HepG2 (cell line): ENCODE measurements at regions not wholly inside any gene's neighbourhood (a gene's known extent, or its start where the extent isn't known, plus 50 kb on each side); places are given as distances from the start of the nearest gene placed in this dataset.

ENCODE experiments used
- ADNP ChIP-seq: sonication (generic); formaldehyde crosslinking; IDR thresholded peaks from 2 replicates; pipeline ENCODE4 v1.4.0; 2020; ENCODE audit warnings: missing genetic modification reagents
- CTCF ChIP-seq: sonication (generic); formaldehyde crosslinking; IDR thresholded peaks from 2 replicates; pipeline ENCODE4 v1.5.0; 2020; ENCODE audit warnings: mild to moderate bottlenecking, missing genetic modification reagents, moderate library complexity
- DRAP1 ChIP-seq: IDR thresholded peaks from 2 replicates; pipeline ENCODE4 v1.6.1; 2016; ENCODE audit warnings: missing genetic modification reagents, missing compliant biosample characterization
- EZH2 ChIP-seq: conservative IDR thresholded peaks from 2 replicates; pipeline ENCODE4 v1.6.1; 2012; ENCODE audit warnings: mild to moderate bottlenecking, low read depth, low read length, moderate library complexity
- FOXK2 ChIP-seq: fragments of 450-650 bp; IDR thresholded peaks from 2 replicates; pipeline ENCODE4 v1.6.1; 2016
- FOXM1 ChIP-seq: sonication (generic); formaldehyde crosslinking; IDR thresholded peaks from 2 replicates; pipeline ENCODE4 v1.5.0; 2020; ENCODE audit warnings: missing genetic modification reagents
- KLF9 ChIP-seq: IDR thresholded peaks from 2 replicates; pipeline ENCODE4 v1.6.1; 2016; ENCODE audit warnings: low read depth
- RXRB ChIP-seq: IDR thresholded peaks from 2 replicates; pipeline ENCODE4 v1.6.1; 2016; ENCODE audit warnings: borderline replicate concordance, missing genetic modification reagents, missing compliant biosample characterization
- SIN3A ChIP-seq: IDR thresholded peaks from 2 replicates; pipeline ENCODE4 v1.6.1; 2011; ENCODE audit warnings: low read depth, mild to moderate bottlenecking, control low read depth, low read length, borderline replicate concordance
- TSC22D2 ChIP-seq: sonication (generic); formaldehyde crosslinking; IDR thresholded peaks from 2 replicates; pipeline ENCODE4 v1.5.1; 2020; ENCODE audit warnings: missing genetic modification reagents, mild to moderate bottlenecking, borderline replicate concordance
- ZNF562 ChIP-seq: sonication (generic); formaldehyde crosslinking; IDR thresholded peaks from 2 replicates; pipeline ENCODE4 v1.8.0; 2022; ENCODE audit warnings: missing genetic modification reagents, borderline replicate concordance
- ZNF720 ChIP-seq: sonication (generic); formaldehyde crosslinking; IDR thresholded peaks from 2 replicates; pipeline ENCODE4 v1.4.0; 2020; ENCODE audit warnings: missing genetic modification reagents
- TF ChIP-seq, protein P1 (sequence below): sonication (generic); formaldehyde crosslinking; IDR thresholded peaks from 2 replicates; pipeline ENCODE4 v1.8.0; 2022; ENCODE audit warnings: missing genetic modification reagents, low read depth, mild to moderate bottlenecking, borderline replicate concordance
- TF ChIP-seq, protein P2 (sequence below): IDR thresholded peaks from 2 replicates; pipeline ENCODE4 v1.6.1; 2016; ENCODE audit warnings: low read depth

DNA sequence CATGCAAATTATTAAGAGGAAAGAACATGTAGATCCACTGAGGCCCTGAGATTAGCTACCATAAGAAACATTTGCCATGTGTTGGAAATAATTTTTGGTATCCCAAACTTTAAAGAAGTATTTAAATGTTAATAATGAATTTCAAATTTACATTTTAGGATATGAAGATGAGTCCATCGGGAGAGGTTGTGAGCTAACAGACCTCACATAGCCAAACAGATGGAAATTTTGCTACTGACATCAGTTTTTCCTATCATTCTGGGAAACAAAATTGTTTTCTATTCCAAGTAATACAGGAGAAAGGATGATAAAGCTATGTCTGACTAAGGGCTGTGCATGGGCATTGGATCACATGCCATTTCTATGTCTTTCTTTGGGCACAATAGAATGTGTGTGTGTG lies 809.6 kb downstream of the TENT5A start:
- TF ChIP-seq TSC22D2 (CRISPR knock-in tag) (no peak), KLF9 (no peak), ZNF720 (no peak), FOXM1 (CRISPR knock-in tag) (no peak), EZH2 (no peak), ADNP (CRISPR knock-in tag) (no peak), ZNF562 (no peak), RXRB (CRISPR knock-in tag) (no peak), DRAP1 (CRISPR knock-in tag) (no peak), CTCF (CRISPR knock-in tag) (no peak), FOXK2 (no peak), SIN3A (no peak)
- TF ChIP-seq, protein P1, sequence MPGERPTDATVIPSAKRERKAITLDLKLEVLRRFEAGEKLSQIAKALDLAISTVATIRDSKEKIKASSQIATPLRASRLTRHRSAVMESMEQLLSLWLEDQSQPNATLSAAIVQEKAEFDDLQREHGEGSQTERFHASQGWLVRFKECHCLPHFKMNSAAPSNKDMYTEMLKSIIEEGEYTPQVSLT (CRISPR knock-in tag), result no peak
- TF ChIP-seq, protein P2, sequence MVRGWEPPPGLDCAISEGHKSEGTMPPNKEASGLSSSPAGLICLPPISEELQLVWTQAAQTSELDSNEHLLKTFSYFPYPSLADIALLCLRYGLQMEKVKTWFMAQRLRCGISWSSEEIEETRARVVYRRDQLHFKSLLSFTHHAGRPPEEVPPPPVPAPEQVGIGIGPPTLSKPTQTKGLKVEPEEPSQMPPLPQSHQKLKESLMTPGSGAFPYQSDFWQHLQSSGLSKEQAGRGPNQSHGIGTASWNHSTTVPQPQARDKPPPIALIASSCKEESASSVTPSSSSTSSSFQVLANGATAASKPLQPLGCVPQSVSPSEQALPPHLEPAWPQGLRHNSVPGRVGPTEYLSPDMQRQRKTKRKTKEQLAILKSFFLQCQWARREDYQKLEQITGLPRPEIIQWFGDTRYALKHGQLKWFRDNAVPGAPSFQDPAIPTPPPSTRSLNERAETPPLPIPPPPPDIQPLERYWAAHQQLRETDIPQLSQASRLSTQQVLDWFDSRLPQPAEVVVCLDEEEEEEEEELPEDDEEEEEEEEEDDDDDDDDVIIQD (CRISPR knock-in tag), result no peak
